D721Med (cell line): ENCODE measurements at regions not wholly inside any gene's neighbourhood (a gene's known extent, or its start where the extent isn't known, plus 50 kb on each side); places are given as distances from the start of the nearest gene placed in this dataset.

ENCODE experiments used
- DNase-seq: peaks from one replicate; pipeline ENCODE4 v3.0.0; 2011; ENCODE audit warnings: low spot score; ENCODE audit not compliant: insufficient read length
- FAIRE-seq: peaks from 2 replicates; lab custom pipeline; 2011; peaks lifted over from hg19 to GRCh38; lab: Jason Lieb, UNC
- CTCF ChIP-seq: IDR thresholded peaks from 2 replicates; pipeline ENCODE4 v1.5.1; 2012; ENCODE audit warnings: mild to moderate bottlenecking, control low read depth; ENCODE audit not compliant: insufficient read depth; ENCODE audit errors: missing control alignments

- no peak for TF ChIP-seq CTCF
- no peak for FAIRE-seq
- no peak for DNase-seq
These were observed 88.1 kb upstream of the BACH2 start for GRCh38 chr6:90384720-90385119.

GRCh38 chr6:90383196-90383822 lies 86.7 kb upstream of the BACH2 start:
- TF ChIP-seq CTCF, result no peak
- FAIRE-seq (no peak), DNase-seq (no peak)

GRCh38 chr6:90382760-90383159 lies 86.1 kb upstream of the BACH2 start:
- no peak for TF ChIP-seq CTCF
- DNase-seq (no peak), FAIRE-seq (no peak)

GRCh38 chr6:90375681-90376439 lies 79.2 kb upstream of the BACH2 start:
- FAIRE-seq (no peak), DNase-seq (no peak)
- no peak for TF ChIP-seq CTCF

GRCh38 chr6:90374201-90374600 lies 77.6 kb upstream of the BACH2 start:
- FAIRE-seq (no peak), DNase-seq (no peak)
- no peak for TF ChIP-seq CTCF

GRCh38 chr6:90372885-90373284 lies 76.2 kb upstream of the BACH2 start:
- no peak for TF ChIP-seq CTCF
- DNase-seq (no peak), FAIRE-seq (no peak)

- DNase-seq (no peak), FAIRE-seq (no peak)
- TF ChIP-seq CTCF, result no peak
These were observed 75.8 kb upstream of the BACH2 start for GRCh38 chr6:90372450-90372849.
